GM21576 (cell line): ENCODE measurements at regions not wholly inside any gene's neighbourhood (a gene's known extent, or its start where the extent isn't known, plus 50 kb on each side); places are given as distances from the start of the nearest gene placed in this dataset.
"Not testable (repeated sequence)": the region's sequence is repeated elsewhere in the genome, so short reads cannot be mapped to it uniquely, and the experiment has no call there.

Source experiments
- ATAC-seq: cut with Tn5 transposase; IDR thresholded peaks from one replicate; pipeline ENCODE4 v1.9.1; 2021; ENCODE audit warnings: mild to moderate bottlenecking, moderate library complexity; ENCODE audit not compliant: unreplicated experiment

DNA sequence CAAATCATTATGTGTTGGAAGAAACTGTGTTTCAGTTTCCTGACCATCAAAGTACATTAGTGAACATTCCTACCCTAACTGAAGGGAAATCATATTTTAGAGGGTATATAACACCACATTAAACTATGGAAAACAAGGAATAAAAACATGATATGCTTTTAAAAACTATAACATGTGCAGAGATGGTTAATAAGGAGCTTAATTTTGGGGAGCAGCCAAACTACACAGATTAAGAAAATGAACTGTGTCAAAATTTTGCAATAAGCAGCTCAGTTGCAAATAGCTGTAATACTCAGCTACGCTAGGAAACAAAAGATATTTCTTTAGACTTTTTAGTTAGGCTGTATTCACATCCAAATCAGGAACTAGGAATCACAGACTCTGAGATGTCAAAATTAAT lies 1115.7 kb upstream of the CELF2 start:
- ATAC-seq: no peak

DNA sequence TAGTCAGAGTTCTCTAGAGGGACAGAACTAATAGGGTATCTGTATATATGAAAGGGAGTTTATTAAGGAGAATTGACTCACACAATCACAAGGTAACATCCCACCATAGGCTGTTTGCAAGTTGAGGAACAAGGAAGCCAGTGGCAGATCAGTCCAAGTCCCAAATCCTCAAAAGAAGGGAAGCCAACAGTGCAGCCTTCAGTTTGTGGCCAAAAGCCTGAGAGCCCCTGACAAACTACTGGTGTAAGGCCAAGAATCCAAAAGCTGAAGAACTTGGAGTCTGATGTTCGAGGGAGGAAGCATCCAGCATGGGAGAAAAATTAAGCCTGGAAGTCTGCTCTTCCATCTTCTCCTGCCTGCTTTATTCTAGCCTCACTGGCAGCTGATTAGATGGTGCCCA lies 1107.2 kb upstream of the CELF2 start:
- ATAC-seq: no peak

DNA sequence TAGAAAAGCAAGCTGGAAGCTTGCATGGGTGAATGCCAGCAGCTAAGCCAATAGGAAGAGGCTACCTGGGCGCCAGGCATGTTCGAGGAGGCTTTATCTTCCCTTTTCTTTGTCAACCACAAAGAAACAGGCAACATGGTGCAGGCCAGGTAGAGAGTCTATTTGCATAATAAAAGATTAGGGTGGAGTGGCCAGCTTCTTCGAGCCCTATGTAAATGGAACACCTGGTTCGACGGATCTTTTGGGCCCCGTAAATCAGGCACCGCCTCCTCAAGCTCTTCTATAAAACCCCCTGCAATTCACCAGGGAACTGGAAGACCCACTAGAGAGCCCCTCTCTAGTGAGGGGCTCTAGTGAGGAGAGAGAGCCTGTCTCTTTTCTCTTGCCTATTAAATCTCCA lies 1106.2 kb upstream of the CELF2 start:
- ATAC-seq: no peak

DNA sequence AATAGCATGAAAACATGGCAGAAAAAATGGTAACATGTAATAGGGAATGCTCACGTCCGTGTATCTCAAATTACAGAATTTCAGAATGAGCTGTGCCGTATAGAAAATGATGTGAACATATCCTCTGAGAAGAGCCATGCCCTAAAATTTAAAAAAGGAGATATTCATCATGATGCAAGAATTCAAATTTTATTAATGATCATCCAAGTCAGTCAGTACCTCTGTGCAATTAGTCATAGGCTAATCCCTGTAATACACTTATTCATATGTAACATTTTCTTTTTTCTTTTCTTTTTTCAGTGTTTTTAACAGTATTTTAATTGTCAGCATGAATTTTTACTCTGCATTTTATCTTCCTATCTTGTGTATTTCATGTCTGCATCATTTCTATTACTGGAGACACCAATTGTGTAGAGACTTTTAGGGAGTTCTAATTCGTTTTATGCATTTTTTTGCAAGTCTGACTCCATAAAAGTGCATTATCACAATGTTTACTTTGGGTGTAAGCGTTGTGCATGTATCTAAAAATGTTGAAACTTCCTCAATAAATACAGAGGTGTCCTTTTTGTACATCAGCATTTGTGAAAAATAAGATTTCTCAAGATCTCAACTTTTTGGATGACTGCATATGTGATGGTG lies 1103.7 kb upstream of the CELF2 start:
- ATAC-seq: no peak

DNA sequence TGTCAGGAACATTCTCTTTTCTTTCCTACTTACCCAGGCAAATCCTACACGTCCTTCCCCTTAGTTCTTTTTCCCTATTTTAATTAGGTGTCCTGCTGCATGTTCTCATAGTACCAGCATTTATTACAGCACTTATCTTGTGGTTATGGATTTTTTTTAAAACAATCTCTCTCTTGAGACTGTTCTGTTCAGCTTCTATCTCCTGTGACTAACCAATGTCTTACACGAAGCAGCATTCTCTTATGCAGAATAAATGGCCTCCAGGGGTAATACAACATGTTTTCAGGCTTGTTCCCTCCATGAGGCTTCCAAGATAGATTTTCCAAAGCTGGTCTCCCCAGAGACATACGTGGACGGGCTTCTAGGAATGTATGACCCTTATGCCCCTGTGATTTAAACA lies 1096.1 kb upstream of the CELF2 start:
- no peak for ATAC-seq

DNA sequence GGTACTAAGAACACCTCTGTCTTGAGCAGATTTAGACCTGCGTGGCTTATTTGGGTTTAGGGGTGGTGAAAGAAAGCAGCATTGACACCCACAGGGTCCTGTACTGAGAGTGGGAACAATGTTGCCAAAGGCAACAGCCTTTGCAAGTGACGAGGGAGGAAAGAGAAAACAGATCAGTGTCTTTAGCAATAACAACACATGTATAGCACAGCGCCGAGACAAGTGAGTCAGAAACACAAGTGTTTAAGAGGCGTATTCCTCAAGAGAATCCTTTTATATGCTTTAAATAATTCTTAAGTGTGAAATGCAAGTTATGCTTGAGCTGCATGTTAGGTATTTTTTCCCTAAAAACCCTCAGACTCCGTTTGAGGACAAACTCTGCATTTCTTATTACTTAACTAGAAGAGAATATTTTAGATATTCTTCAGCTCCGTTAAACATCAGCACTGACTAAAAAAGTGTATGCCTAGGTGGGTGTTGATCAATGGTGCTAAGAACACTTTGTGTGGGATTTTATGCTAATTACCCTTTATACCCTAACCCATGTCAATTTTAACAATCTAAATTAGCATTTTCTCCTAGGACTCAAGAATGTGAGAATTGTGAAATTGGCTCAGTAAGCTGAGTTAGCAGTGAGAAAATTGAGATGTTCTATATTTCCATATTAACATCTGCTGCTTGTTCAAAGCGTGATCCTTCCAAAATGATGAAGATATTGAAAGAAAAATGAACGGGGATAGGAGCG lies 1095.4 kb upstream of the CELF2 start:
- ATAC-seq: no peak

DNA sequence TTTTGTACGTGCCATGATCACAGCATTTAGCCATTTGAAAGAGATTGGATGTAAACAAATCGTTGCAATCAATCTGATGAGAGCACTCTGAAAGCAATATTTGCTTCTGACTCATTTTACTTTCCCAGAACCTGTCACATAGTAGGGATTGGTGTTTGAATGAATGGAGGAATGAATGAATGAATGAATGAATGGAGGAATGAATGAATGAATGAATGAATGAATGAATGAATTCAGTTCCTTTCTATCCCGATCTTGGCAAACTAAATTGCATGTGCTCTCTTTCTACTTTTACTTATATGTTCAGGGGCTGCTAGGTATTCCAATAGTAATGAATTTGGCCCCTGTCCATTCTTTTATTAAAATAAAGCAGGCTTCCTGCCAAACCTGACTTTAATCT lies 1091.7 kb upstream of the CELF2 start:
- no peak for ATAC-seq

DNA sequence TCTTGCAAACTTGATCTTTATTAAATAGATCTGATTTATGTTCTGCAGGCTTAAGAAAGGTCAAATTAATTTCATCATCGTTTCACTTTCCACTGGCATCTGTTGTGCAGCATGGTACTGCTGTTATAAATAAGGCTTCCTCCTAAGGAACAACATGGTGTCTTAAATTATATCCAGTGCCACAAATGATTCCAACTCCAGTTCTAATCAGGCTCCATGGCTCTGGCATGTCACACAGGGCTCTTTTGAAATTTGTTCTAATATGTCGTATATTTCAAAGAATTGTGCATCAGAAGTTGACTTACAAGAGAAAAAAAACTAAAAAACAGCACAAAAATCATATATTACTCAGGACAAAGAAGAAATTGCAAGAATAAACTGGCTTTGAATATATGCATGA lies 1090.8 kb upstream of the CELF2 start:
- no peak for ATAC-seq

DNA sequence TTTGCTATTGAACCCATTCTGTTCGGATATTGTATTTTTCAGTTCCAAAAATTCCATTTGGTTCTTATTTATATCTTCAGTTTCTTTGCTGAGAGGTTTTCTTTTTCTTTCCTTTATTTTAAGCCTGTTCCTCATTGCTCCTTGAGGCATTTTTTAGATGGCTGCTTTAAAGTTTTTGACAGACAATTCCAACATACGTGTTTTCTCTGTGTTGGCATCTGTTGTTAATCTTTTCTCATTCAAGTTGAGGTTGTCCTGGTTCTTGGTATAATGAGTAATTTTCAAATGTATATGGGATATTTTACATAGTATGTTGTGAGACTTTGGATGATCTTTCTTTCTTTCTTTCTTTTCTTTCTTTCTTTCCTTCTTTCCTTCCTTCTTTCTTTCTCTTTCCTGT lies 1078.0 kb upstream of the CELF2 start:
- no peak for ATAC-seq

DNA sequence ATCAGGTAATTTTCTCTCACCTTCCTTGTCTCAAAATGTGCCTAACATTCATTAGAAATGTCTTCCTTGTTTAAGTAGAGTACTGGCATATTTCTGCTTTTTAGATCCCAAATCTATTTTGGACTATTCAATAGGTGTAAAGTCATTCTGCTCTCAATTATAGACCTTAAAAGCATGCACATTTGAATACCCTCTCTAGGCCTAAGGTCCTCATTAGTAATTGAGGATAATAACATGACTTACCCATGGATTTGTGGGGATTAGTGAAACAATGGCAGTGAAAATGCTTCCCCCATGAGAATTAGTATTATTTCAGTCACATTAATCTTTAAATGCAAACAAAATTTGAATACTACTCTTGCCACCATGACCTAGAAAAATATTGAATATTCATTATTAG lies 1073.0 kb upstream of the CELF2 start:
- no peak for ATAC-seq

DNA sequence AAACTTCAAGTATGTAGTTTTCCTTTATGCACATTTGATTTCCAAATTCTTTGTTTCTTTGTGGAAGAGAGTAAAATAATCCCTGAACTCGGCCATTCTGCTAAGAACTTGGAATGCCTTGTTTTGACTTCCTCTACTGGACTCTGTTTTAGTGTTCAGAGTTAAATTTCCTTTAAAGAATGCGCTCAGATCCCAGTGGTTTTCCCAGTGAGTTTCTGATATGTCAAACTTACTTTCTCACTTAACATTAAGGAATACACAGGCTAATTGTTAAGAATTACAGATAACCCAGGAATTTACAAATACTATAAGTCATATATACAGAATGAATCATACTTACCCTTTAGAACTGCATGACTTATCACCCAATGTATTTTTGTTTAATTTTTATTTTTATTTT lies 1067.6 kb upstream of the CELF2 start:
- no peak for ATAC-seq

DNA sequence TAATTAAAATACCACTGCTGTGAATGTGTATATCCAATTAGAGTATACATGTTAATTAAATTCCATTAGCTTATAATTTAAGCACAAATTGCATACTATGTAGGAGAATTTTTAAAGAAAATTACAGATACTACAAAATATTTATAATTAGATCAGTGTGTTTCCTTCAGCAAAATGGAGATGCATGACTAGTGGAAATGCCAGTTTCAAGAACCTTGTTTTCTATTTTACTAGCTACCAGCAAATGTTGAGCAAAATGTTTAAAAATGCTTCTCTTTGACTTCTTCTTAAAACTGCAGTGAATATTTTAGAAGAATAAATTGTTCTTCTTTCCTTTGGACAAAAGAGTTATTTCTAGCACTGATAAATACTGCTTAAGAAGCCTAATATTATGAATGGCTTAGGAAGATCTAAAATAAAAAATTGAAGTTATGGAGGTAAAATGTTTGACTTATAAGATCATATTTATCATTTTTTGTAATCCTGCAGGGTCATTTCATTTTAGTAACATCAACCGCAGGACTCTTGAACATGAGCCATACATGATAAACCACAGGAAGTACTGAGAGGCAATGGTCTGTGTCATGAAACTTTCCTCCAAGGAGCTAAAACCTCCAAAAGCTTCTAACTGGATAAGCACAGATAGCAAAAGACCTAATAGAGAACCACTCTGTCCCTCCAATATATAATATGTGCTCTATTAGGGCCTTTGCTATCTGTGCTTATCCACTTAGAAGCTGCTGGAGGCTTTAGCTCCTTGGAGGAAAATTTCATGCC lies 1066.0 kb upstream of the CELF2 start:
- ATAC-seq: no peak

DNA sequence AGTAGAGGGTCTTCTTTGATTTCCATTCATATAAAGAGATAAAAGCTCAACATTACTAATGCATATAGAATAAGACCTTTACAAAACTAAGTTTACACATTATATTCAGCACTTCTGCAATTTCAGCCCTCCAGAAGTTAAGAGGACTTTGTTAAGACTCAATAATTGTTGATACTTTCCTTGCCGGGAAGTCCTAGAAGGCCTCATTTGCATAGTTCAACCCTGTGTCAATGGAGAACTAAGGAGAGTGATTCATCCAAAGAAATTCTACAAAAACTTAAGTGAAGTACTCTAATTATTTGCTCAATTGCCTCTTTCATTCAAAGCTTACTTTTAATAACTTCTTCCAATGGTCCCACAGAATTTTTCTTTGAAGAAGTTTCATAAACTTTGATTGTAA lies 1060.3 kb upstream of the CELF2 start:
- no peak for ATAC-seq

DNA sequence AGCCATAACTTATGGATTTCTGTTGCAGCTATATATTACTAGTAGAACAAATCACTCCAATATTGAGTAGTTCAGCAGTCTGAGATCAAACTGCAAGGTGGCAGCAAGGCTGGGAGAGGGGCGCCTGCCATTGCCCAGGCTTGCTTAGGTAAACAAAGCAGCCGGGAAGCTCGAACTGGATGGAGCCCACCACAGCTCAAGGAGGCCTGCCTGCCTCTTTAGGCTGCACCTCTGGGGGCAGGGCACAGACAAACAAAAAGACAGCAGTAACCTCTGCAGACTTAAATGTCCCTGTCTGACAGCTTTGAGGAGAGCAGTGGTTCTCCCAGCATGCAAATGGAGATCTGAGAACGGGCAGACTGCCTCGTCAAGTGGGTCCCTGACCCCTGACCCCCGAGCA lies 1059.8 kb upstream of the CELF2 start:
- ATAC-seq: not testable (repeated sequence)

DNA sequence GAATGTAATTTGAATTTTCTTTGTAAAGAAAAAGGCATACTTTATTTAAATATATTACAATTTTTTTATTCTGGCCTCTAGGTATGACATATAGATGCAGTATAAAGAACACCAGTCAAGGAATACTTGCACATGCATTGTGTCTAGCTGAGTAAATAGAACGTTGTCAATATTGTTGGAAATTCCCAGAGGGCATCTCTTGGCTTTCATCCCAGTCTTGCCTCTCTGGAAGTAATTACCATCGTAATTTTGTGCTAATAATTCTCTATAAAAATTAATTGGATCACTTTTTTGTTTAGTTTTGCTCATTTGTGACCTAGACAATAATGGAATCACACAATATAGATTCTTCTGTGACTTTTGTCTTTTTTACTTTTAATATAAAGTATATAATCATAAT lies 1052.3 kb upstream of the CELF2 start:
- no peak for ATAC-seq

DNA sequence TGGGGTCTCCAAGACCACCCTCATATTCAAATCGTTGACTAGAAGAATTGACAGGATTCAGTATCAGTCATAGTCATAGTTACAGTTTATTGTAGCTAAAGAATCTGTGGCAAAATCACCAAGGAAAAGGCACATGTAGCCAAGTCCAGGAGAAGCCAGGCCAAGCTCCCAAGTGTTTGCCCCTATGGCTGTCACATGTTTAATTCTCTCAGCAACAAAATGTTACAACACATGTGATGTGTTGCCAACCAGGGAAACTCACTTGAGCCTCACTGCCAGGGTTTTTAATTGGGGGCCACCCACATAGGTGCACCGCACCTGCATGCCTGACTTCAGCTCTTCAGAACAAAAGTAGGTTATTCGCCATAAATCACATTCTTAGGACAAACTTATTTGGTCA lies 1030.9 kb upstream of the CELF2 start:
- ATAC-seq: no peak

DNA sequence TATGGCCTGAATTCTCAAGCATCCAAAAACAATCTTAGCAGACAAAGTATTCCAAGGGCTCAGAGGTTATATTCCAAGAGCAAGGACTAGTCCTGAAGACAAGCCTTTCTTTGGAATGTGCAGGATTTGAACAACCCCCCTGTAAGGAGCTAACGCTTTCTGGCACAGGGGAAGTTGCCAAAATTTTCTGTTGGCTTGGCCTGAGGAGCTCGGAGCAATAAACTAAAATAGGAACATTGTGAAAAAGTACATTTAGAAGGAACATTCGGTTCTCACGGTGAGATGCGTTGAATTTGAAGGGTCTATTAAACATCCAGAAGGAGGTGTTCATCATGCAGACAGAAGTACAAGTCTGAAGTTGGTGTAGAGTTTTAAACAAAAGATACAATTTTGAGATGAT lies 1030.5 kb upstream of the CELF2 start:
- ATAC-seq: no peak

DNA sequence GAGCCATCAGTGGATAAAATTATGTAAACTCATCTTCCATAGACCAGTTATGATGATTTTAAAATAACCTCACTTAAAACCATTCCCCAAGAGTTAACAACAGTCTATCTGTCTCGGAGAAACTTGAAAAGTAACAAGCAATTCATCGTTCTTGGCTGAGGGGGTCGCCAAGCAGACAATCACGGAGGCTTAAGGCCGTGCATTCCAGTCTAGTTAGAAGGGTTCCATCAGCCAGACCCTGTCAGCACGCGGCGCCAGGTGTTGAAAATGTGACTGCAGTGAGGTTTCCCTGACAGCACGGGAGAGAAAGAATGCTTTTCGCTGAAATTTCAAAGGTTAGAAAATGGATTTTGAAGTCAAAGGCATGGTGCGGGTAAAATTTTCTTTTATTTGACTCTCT lies 1025.0 kb upstream of the CELF2 start:
- ATAC-seq: no peak

DNA sequence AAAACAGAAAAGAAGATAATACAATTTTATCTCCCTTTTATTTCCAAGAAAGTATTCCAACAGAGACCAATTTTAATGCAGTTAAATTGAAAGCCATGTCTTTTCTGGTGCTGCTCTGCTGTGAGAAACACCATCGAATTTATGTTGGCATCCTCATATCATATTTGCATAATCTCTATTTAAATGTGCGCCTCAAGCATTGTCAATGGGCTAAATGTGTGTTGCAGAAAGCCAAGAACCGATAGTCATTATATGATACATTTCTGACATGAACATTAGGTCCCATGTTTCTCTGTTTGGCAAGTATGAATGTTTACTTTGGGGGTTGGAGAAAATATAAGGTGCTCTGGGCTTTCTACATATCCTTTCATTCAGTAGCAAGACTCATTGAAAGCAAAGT lies 1023.5 kb upstream of the CELF2 start:
- ATAC-seq: no peak

DNA sequence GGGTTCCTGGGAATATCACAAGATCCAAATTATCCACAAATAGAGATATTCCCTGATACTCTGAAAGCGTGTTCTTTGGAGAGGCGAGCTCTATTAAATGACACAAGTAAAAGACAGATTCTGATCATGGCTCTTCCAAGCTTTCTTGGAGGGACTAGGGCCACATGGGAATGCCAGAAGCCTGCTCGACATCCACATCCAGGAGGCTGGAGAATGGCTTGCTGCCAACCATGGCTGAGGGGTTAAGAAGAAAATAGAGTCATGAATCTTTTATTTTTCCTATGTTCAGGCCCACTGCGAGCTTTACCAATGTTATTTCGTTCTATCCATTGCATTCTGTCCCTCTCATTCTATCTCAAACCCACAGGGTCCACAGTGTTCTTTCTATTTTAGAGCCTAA lies 1018.0 kb upstream of the CELF2 start:
- no peak for ATAC-seq

DNA sequence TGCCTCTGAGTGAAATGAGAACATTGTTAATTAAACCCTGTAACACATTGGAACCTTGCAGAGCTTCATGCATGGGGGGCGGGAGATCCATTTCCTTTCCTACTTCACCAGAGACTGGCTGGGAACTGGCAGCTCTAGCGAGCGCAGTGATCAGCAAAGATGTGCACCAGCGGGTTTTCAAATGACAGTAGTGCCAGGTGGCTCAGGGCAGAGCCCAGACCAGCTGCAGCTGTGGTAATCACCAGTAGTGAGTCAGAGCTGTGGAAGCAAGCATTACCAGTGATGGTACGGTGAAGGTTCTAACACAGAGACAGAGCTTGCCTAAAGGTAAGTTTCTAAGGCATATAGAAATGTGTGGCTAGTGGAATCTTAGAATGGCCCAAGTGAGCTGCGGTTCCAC lies 1009.7 kb upstream of the CELF2 start:
- peak; percentile 62 for ATAC-seq

DNA sequence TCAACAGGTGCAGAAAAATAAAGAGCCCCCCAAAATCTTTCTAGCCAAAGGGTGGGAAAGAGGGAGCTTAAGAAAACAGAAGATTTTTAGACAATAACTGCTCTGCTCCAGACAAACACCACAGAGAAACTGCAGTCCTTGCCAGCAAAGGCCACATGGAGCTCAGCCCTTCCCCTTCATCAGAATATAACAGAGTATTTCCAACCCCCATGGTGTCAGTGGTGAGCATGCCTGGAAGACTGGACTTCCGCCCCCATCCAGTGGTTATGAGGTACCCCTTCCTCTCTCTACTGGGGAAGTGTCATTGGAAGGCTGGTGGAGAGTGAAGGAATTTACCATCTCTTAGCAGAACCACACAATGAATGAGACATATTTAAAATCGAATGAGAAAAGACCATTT lies 1007.3 kb upstream of the CELF2 start:
- no peak for ATAC-seq
